AML-193 (cell line): ENCODE measurements at regions not wholly inside any gene's neighbourhood (a gene's known extent, or its start where the extent isn't known, plus 50 kb on each side); places are given as distances from the start of the nearest gene placed in this dataset.

Experiments
- DNase-seq, 2 experiments: peaks; one replicate each; lab custom pipeline; 2025; lab: John Stamatoyannopoulos, UW

GRCh38 chr3:22476976-22477375 lies 726.0 kb upstream of the ZNF385D start:
- DNase-seq, result no peak

- no peak for DNase-seq
These were observed 717.2 kb upstream of the UBE2E2 start for GRCh38 chr3:22485954-22486353.

- DNase-seq, result no peak
These were observed 712.4 kb upstream of the UBE2E2 start for GRCh38 chr3:22490747-22491146.

GRCh38 chr3:22491344-22491743 lies 711.8 kb upstream of the UBE2E2 start:
- DNase-seq, result no peak

GRCh38 chr3:22492342-22492741 lies 710.8 kb upstream of the UBE2E2 start:
- no peak for DNase-seq

- no peak for DNase-seq
These were observed 707.9 kb upstream of the UBE2E2 start for GRCh38 chr3:22495241-22495640.

- no peak for DNase-seq
These were observed 707.3 kb upstream of the UBE2E2 start for GRCh38 chr3:22495791-22496190.

GRCh38 chr3:22496641-22497040 lies 706.5 kb upstream of the UBE2E2 start:
- DNase-seq, result no peak

- DNase-seq, result no peak
These were observed 696.3 kb upstream of the UBE2E2 start for GRCh38 chr3:22506871-22507270.

- DNase-seq, result no peak
These were observed 695.4 kb upstream of the UBE2E2 start for GRCh38 chr3:22507709-22508108.

GRCh38 chr3:22523925-22524324 lies 679.2 kb upstream of the UBE2E2 start:
- no peak for DNase-seq

- DNase-seq, result no peak
These were observed 676.8 kb upstream of the UBE2E2 start for GRCh38 chr3:22526266-22526837.

- no peak for DNase-seq
These were observed 666.6 kb upstream of the UBE2E2 start for GRCh38 chr3:22536541-22536940.

GRCh38 chr3:22537560-22537959 lies 665.6 kb upstream of the UBE2E2 start:
- DNase-seq, result no peak

- no peak for DNase-seq
These were observed 660.8 kb upstream of the UBE2E2 start for GRCh38 chr3:22542311-22542710.

- no peak for DNase-seq
These were observed 647.2 kb upstream of the UBE2E2 start for GRCh38 chr3:22555753-22556435.

- DNase-seq, result no peak
These were observed 637.7 kb upstream of the UBE2E2 start for GRCh38 chr3:22565393-22565792.

- DNase-seq, result no peak
These were observed 634.8 kb upstream of the UBE2E2 start for GRCh38 chr3:22568285-22568684.

GRCh38 chr3:22569570-22569969 lies 633.6 kb upstream of the UBE2E2 start:
- DNase-seq, result no peak

GRCh38 chr3:22581007-22581406 lies 622.1 kb upstream of the UBE2E2 start:
- DNase-seq, result no peak

- no peak for DNase-seq
These were observed 620.9 kb upstream of the UBE2E2 start for GRCh38 chr3:22582266-22582665.

GRCh38 chr3:22585504-22585903 lies 617.6 kb upstream of the UBE2E2 start:
- no peak for DNase-seq

GRCh38 chr3:22585911-22586310 lies 617.2 kb upstream of the UBE2E2 start:
- DNase-seq, result no peak

- no peak for DNase-seq
These were observed 615.7 kb upstream of the UBE2E2 start for GRCh38 chr3:22587446-22587845.
